Type B pancreatic cell (in vitro differentiated cells): ENCODE measurements at regions not wholly inside any gene's neighbourhood (a gene's known extent, or its start where the extent isn't known, plus 50 kb on each side); places are given as distances from the start of the nearest gene placed in this dataset.

Source experiments
- DNase-seq: peaks from one replicate; pipeline ENCODE4 v3.0.0; 2021; ENCODE audit warnings: mixed read lengths; ENCODE audit not compliant: unreplicated experiment; ENCODE audit errors: extremely low spot score
- H3K27ac Mint-ChIP-seq: 2 replicates; pipeline ENCODE4 v1.8.0; 2021; ENCODE audit warnings: mild to moderate bottlenecking, mixed read lengths
- H3K27me3 Mint-ChIP-seq: 2 replicates; pipeline ENCODE4 v1.8.0; 2021; ENCODE audit warnings: mixed read lengths
- H3K36me3 Mint-ChIP-seq: 2 replicates; pipeline ENCODE4 v1.8.0; 2021; ENCODE audit warnings: mixed read lengths
- H3K4me1 Mint-ChIP-seq: one replicate; pipeline ENCODE4 v1.8.0; 2021; ENCODE audit warnings: mixed read lengths; ENCODE audit not compliant: unreplicated experiment
- H3K4me3 Mint-ChIP-seq: 2 replicates; pipeline ENCODE4 v1.8.0; 2021; ENCODE audit warnings: mild to moderate bottlenecking, mixed read lengths
- H3K9me3 Mint-ChIP-seq: 2 replicates; pipeline ENCODE4 v1.8.0; 2021; ENCODE audit warnings: mixed read lengths
- CTCF ChIP-seq: fragments of 200-600 bp; sonication (generic); conservative IDR thresholded peaks from 2 replicates; pipeline ENCODE4 v1.5.0; 2021; ENCODE audit warnings: antibody characterized with exemption, mild to moderate bottlenecking

DNA sequence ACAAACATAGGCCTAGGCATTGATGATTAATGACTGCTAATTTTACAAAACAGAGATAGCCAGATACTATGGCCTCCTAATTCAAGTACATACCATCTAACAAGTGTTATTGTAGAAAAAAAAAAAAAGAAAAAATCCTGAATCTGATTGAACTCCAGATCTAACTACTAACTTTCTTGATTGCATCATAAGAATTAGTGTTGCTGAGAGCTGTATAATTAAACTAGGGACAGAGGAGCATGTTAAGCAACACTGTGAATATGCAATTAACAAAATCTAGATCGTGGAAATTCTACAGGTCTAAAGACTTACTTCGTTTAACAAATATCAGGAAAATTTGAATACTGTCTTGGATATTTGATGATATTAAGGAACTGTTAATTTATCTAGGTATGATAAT, 208.3 kb upstream of the ZNF608 start:
- H3K9me3 Mint-ChIP-seq = no peaks in the 10 kb centered on the region
- peaks cover under 1% of the 10 kb centered on the region for H3K4me1 Mint-ChIP-seq
- no peak for DNase-seq

DNA sequence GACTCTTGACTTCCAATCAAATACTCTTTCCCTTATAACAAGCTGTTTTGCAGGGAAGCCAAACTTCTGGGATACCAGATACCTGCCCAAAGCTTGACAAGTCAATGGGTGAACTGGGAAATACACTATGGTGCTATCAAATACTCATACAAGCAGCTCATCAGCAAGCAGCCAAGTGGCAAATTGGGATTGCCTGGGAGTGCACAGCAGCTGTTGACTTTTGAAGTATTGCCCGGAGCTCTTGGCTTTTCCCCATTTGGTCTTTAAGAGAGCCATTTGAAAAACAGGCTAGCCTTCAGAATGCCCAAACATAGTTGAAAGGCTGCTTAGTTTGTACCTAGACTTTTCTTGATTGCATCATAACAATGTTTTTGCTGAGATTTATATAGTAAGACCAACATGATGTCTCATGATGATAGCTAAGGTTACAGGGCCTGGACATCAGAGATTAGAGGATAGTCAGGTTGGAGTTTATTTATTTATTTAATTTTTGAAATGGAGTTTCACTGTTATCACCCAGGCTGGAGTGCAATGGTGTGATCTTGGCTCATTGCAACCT, 210.1 kb upstream of the ZNF608 start:
- H3K36me3 Mint-ChIP-seq = no peaks in the 10 kb centered on the region
- no peak for TF ChIP-seq CTCF
- no peak overlapping the region for H3K27ac Mint-ChIP-seq
- peaks cover 5% of the 10 kb centered on the region for H3K27me3 Mint-ChIP-seq
- no peaks in the 10 kb centered on the region for H3K9me3 Mint-ChIP-seq
- H3K4me1 Mint-ChIP-seq = no peaks in the 10 kb centered on the region
- DNase-seq = no peak
- no peak overlapping the region for H3K4me3 Mint-ChIP-seq

More for the DNA sequence above, 208.3 kb upstream of the ZNF608 start:
- Mint-ChIP-seq H3K27me3 (peaks cover 5% of the 10 kb centered on the region), H3K4me3 (no peak overlapping the region), H3K27ac (no peak overlapping the region), H3K36me3 (no peaks in the 10 kb centered on the region)
- no peak for TF ChIP-seq CTCF

- Mint-ChIP-seq H3K9me3 (no peaks in the 10 kb centered on the region), H3K4me1 (no peaks in the 10 kb centered on the region), H3K36me3 (no peaks in the 10 kb centered on the region), H3K27me3 (peaks cover 5% of the 10 kb centered on the region), H3K27ac (no peak overlapping the region), H3K4me3 (no peak overlapping the region)
- no peak for TF ChIP-seq CTCF
- no peak for DNase-seq
Observed at GRCh38 chr5:124957063-124957462, 210.6 kb upstream of the ZNF608 start.

DNA sequence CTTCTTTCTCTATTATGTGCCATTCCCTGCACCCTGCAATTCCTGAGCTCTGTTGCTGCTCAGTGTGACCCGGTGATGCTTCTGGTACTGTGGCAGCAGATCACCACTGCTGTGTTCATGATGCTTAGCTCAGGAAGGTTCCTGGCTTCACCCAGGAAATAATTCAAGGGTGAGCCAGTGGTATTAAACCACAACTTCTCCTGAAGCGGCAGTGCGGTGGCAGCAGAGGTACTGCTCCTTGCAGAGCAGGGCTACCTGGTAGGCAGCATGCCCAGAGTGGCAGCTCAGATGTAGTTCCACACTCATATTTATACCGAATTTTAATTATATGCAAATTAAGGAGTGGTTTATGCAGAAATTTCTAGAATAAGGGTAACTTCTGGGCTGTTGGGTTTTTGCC, 213.8 kb upstream of the ZNF608 start:
- Mint-ChIP-seq H3K9me3 (no peaks in the 10 kb centered on the region), H3K4me3 (no peak overlapping the region), H3K36me3 (no peaks in the 10 kb centered on the region), H3K27ac (no peak overlapping the region), H3K27me3 (peaks cover 16% of the 10 kb centered on the region), H3K4me1 (peaks cover 12% of the 10 kb centered on the region)
- no peak for TF ChIP-seq CTCF
- no peak for DNase-seq

DNA sequence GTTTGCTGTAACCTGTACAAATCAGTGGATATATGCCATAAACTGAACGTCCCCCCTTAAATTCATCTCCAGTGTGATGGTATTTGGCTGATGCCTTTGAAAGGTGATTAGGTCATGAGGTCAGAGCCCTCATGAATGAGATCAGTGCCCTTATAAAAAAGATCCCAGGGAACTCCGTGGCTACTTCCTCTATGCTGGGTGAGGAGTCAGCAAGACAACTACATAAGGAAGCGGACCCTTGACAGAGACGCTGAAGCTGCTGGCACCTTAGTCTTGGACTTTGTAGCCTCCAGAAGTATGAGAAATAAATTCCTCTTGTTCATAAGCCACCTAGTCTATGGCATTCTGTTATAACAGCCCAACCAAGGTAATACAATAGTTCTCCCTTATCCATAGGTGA, 215.1 kb upstream of the ZNF608 start:
- no peak for DNase-seq
- no peaks in the 10 kb centered on the region for H3K36me3 Mint-ChIP-seq

More for the DNA sequence above, 215.1 kb upstream of the ZNF608 start:
- no peak for TF ChIP-seq CTCF
- Mint-ChIP-seq H3K9me3 (no peaks in the 10 kb centered on the region), H3K4me3 (no peak overlapping the region), H3K27me3 (peaks cover 16% of the 10 kb centered on the region), H3K27ac (no peak overlapping the region), H3K4me1 (peaks cover 12% of the 10 kb centered on the region)
